Breast epithelium (tissue), 4 donors: ENCODE measurements at regions not wholly inside any gene's neighbourhood (a gene's known extent, or its start where the extent isn't known, plus 50 kb on each side); places are given as distances from the start of the nearest gene placed in this dataset.

Experiments used
- DNase-seq, 2 donors: peaks; one replicate each; pipeline ENCODE4 v3.0.0-alpha.2; 2019; ENCODE audit warnings: low spot score in 2 of 2
- H3K27ac ChIP-seq, 2 donors: fragments of 200-600 bp; sonication (generic) in 1 of 2; one replicate each; pipeline ENCODE4 v1.5.1; 2016 to 2019; ENCODE audit warnings: mild to moderate bottlenecking in 1 of 2
- H3K27me3 ChIP-seq, 2 donors: fragments of 200-600 bp; sonication (generic) in 1 of 2; one replicate each; pipeline versions ENCODE4 v1.5.1 to v1.6.0; 2017 to 2019; ENCODE audit warnings: control low read depth in 1 of 2, mild to moderate bottlenecking in 1 of 2
- H3K36me3 ChIP-seq: fragments of 200-600 bp; one replicate; pipeline ENCODE4 v1.5.1; 2019
- H3K4me1 ChIP-seq, 2 donors: fragments of 200-600 bp; sonication (generic); one replicate each; pipeline ENCODE4 v1.5.1; 2016 to 2019; ENCODE audit warnings: control low read depth in 1 of 2
- H3K4me3 ChIP-seq, 3 donors: fragments of 200-600 bp; sonication (generic); 1 replicate in 2 of 3; 2 replicates in 1 of 3; pipeline ENCODE4 v1.5.1; 2016 to 2019; ENCODE audit warnings: mild to moderate bottlenecking in 3 of 3, moderate library complexity in 2 of 3
- H3K9me3 ChIP-seq, 2 donors: fragments of 200-600 bp; sonication (generic) in 1 of 2; one replicate each; pipeline ENCODE4 v1.5.1; 2016 to 2019; ENCODE audit warnings: control low read depth in 1 of 2
- POLR2A ChIP-seq: fragments of 450-650 bp; IDR thresholded peaks from one replicate; pipeline ENCODE4 v1.6.1; 2016; ENCODE audit warnings: antibody characterized with exemption, mild to moderate bottlenecking, moderate library complexity
- POLR2AphosphoS5 ChIP-seq, 3 donors: sonication (generic); formaldehyde crosslinking; IDR thresholded peaks; one replicate each; pipeline ENCODE4 v1.6.1; 2017; ENCODE audit warnings: antibody characterized with exemption in 3 of 3
- intact Hi-C: fragments of 100-400 bp; cut with DNase I; formaldehyde crosslinking; loops from one replicate; pipeline ENCODE4 v1.15.1; 2023; ENCODE audit warnings: low total_unique reads
- TF ChIP-seq, protein P1 (sequence below), 3 donors: fragments of 450-650 bp; IDR thresholded peaks; one replicate each; pipeline ENCODE4 v1.5.1; 2016 to 2017; ENCODE audit warnings: antibody characterized with exemption in 3 of 3, mild to moderate bottlenecking in 3 of 3, moderate library complexity in 3 of 3

GRCh38 chr13:111483621-111483987, 163.2 kb downstream of the TEX29 start:
- peak in 1 of 2 donors; percentile 19 for DNase-seq
- Histone ChIP-seq H3K4me1 (no peaks in the 10 kb centered on the region), H3K27ac (no peak overlapping the region), H3K36me3 (no peaks in the 10 kb centered on the region), H3K4me3 (no peak overlapping the region), H3K9me3 (peaks cover 25 to 27% of the 10 kb centered on the region in 2 donors), H3K27me3 (peaks cover 0 to 7% of the 10 kb centered on the region in 2 donors)
- intact Hi-C loops, result no loop called here
- TF ChIP-seq POLR2A (no peak), POLR2AphosphoS5 (IDR thresholded peaks at IDR 0.05) (no peak)
- TF ChIP-seq, protein P1, sequence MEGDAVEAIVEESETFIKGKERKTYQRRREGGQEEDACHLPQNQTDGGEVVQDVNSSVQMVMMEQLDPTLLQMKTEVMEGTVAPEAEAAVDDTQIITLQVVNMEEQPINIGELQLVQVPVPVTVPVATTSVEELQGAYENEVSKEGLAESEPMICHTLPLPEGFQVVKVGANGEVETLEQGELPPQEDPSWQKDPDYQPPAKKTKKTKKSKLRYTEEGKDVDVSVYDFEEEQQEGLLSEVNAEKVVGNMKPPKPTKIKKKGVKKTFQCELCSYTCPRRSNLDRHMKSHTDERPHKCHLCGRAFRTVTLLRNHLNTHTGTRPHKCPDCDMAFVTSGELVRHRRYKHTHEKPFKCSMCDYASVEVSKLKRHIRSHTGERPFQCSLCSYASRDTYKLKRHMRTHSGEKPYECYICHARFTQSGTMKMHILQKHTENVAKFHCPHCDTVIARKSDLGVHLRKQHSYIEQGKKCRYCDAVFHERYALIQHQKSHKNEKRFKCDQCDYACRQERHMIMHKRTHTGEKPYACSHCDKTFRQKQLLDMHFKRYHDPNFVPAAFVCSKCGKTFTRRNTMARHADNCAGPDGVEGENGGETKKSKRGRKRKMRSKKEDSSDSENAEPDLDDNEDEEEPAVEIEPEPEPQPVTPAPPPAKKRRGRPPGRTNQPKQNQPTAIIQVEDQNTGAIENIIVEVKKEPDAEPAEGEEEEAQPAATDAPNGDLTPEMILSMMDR (IDR thresholded peaks at IDR 0.05), result no peak

DNA sequence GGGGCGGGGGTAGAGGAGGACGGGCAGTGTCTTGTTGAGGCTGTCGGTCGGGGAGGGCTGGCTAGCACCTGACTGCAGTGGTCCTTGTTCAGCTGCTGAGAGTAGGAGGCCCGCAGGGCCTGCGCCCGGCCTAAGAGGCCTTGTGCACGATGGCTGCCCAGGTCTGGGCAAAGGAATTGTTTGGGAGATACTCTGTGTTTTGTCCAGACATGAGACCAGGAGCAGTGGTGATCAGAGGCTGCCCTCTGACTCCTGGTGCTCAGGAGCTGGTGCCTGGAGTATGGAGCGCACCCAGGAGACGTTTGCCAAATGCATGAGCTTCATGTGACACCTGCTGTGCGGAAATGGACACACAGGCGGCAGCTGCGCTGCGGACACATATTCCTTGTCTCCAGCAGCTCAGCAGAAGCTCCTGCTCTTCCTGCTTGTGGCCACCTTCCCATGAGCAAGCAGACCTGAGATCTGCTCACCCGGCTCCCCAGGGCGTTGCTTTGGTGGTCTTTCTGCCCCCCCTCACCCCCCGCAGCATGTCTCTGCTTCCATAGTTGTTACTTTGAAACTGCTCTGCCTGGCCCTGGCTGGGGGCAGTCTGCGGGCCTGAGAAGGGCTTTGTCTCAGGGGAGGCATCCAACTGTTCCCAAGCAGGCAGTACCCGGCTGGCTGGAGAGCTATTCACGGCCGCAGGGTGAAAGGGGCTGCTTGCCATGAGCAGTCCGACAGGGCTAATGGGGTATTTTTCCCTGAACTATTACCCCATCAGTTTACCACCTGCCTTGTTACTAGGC, 163.9 kb downstream of the TEX29 start:
- no peak overlapping the region for H3K27ac ChIP-seq
- peaks cover 25 to 27% of the 10 kb centered on the region in 2 donors for H3K9me3 ChIP-seq
- peaks cover 0 to 7% of the 10 kb centered on the region in 2 donors for H3K27me3 ChIP-seq
- intact Hi-C loops, result no loop called here
- DNase-seq, result peak in 1 of 2 donors; percentile 34
- H3K4me1 ChIP-seq, result no peaks in the 10 kb centered on the region
- H3K36me3 ChIP-seq, result no peaks in the 10 kb centered on the region
- TF ChIP-seq, protein P1 (IDR thresholded peaks at IDR 0.05), result no peak
- TF ChIP-seq POLR2A, result no peak
- H3K4me3 ChIP-seq, result no peak overlapping the region

GRCh38 chr13:111484959-111485358, 164.5 kb downstream of the TEX29 start:
- intact Hi-C loops, result no loop called here
- Histone ChIP-seq H3K4me3 (no peak overlapping the region), H3K27ac (no peak overlapping the region), H3K9me3 (peaks cover 25 to 27% of the 10 kb centered on the region in 2 donors), H3K27me3 (peaks cover 0 to 7% of the 10 kb centered on the region in 2 donors), H3K4me1 (no peaks in the 10 kb centered on the region), H3K36me3 (no peaks in the 10 kb centered on the region)
- TF ChIP-seq POLR2A (no peak), POLR2AphosphoS5 (IDR thresholded peaks at IDR 0.05) (no peak)
- TF ChIP-seq, protein P1 (IDR thresholded peaks at IDR 0.05), result no peak
- no peak for DNase-seq

DNA sequence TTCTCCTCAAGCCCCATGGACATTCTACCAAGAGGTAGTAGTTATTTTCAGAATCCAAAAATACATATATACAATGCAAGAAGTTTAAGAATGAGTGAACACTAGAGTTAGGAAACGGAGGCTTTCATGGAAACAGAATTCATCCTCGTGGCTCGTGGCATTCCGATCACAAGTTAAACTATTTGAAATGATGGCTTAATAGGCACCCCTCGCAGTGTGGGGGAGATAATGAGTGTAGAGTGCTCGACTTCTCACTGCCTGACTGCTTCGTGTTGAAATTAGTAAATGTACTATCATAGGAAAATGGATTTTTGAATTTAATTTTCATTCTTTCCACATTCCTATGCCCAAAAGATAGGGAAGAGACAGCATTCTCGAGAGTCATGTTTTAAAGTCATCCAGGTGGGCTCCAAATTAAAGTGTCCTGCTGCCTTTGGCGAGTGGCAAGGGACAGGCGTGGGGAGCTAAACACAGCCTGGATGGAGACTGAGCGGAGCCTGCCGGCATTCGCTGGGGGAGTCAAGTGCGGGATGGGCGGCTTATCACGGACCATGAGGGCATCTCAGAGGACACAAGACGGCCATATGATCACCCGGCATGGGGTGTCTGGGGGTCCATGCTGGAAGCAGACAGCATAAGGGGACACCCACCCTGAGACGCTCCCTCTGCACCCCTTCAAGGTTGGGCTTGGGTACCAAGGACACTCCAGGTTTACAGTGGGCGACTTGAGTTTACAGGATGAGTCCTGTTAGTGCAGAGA, 165.2 kb downstream of the TEX29 start:
- peak in 1 of 2 donors; percentile 31 for DNase-seq
- H3K4me1 ChIP-seq, result no peaks in the 10 kb centered on the region
- H3K4me3 ChIP-seq, result no peak overlapping the region
- intact Hi-C loops, result no loop called here
- peaks cover 25 to 27% of the 10 kb centered on the region in 2 donors for H3K9me3 ChIP-seq
- no peaks in the 10 kb centered on the region for H3K36me3 ChIP-seq
- TF ChIP-seq POLR2AphosphoS5 (IDR thresholded peaks at IDR 0.05) (no peak), POLR2A (no peak)
- TF ChIP-seq, protein P1 (IDR thresholded peaks at IDR 0.05), result no peak
- H3K27me3 ChIP-seq, result peaks cover 0 to under 1% of the 10 kb centered on the region in 2 donors
- H3K27ac ChIP-seq, result no peak overlapping the region

- no peaks in the 10 kb centered on the region for H3K27me3 ChIP-seq
- no peaks in the 10 kb centered on the region for H3K4me1 ChIP-seq
- no peak overlapping the region for H3K27ac ChIP-seq
- DNase-seq, result peak in 1 of 2 donors; percentile 19
- H3K4me3 ChIP-seq, result no peak overlapping the region
- intact Hi-C loops, result no loop called here
- no peaks in the 10 kb centered on the region for H3K36me3 ChIP-seq
- H3K9me3 ChIP-seq, result peaks cover 25 to 27% of the 10 kb centered on the region in 2 donors
- TF ChIP-seq POLR2AphosphoS5 (IDR thresholded peaks at IDR 0.05), result no peak
- TF ChIP-seq, protein P1 (IDR thresholded peaks at IDR 0.05), result no peak
- no peak for TF ChIP-seq POLR2A
Observed at GRCh38 chr13:111486331-111486730, 165.9 kb downstream of the TEX29 start.
